ENCODE measurements at regions not wholly inside any gene's neighbourhood (a gene's known extent, or its start where the extent isn't known, plus 50 kb on each side); places are given as distances from the start of the nearest gene placed in this dataset.

GRCh38 chr2:106981491-106981890 lies 95.5 kb upstream of the ST6GAL2 start:
- DNase-seq = no peak

GRCh38 chr2:106982350-106982749 lies 96.4 kb upstream of the ST6GAL2 start:
- no peak for DNase-seq

DNA sequence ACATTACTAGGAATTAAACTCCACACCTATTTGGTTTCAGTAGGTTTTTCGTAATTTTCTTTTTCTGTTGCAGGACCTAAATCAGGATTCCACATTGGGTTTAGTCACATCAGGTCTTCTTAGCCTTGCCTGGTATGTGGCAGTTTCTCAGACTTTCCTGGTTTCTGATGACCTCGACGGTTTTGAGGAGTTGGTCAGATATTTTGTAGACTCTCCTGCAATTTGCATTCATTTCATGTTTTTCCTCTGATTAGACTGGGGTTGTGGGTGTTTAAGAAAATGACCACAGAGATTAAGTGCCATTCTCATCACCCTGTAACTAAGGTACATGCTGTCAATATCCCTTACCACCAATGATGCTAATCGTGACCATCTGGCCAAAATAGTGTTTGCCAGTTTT lies 97.3 kb upstream of the ST6GAL2 start:
- no peak for DNase-seq

- no peak for DNase-seq
These were observed 102.4 kb upstream of the ST6GAL2 start for GRCh38 chr2:106988361-106988760.

- DNase-seq = no peak
These were observed 104.3 kb upstream of the ST6GAL2 start for GRCh38 chr2:106990297-106990696.

DNA sequence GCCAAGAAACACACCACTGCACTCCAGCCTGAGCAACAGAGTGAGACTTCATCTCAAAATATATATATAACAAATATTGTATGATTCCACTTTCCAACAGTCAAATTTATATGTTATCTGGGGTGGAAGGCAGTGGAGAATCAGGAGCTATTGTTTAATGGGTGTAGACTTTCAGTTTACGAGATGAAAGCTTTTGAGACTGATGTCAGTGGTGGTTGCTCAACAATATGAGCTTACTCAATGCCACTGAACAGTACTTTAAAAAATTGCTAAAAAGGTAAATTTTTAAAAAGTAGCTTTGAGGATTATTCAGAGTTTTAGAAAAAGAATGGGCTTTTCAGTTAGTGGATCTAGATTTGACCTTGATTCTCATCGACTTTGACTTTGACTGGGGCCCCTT lies 105.9 kb upstream of the ST6GAL2 start:
- no peak for DNase-seq

DNA sequence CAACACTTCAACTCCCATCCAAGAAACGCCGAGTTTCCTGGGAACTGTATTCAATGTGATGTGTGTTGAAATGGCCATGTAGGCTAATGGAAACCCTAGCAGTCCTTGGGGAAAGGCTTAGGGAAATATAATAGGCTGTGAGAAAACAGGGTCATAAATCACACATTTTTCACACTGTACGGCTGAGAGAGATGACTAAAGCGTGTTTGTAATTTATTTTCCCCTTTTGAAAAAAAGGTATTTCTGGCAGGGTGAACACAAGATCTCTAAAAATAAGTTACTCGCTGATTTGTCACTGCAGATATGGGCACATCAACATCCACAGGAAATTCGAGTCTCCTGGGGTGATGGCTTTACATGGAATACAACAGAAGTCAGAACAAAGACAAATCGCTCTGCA lies 109.6 kb upstream of the ST6GAL2 start:
- DNase-seq = no peak

DNA sequence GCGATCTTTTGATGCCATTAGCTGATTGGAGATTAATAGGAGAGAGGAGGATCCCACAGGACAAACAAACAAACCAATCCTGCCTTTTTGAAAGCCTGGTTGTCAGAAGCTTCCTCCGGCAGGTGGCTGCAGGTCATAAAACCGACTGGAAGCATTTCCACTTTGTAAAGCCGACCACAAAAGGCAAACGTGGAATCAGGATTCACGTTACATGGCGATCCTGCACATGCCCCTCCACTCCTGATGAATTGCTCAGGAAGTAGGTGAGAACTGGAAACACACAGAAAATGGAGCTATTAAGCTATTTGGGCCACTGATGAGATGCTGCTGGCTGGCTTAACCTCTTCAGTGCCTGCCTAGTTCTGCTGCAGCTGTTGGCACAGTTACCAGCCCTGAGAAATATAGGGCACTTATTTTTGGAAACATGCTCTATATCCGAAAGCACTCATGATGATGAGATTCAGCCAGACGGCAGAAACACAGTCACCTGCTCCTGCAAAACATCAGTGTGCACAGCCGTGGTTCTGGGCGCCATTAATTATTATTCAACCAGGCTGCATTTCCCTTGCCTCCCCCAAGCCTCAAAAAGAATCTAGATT lies 110.3 kb upstream of the ST6GAL2 start:
- DNase-seq = no peak

GRCh38 chr2:106997204-106997603 lies 111.2 kb upstream of the ST6GAL2 start:
- no peak for DNase-seq

DNA sequence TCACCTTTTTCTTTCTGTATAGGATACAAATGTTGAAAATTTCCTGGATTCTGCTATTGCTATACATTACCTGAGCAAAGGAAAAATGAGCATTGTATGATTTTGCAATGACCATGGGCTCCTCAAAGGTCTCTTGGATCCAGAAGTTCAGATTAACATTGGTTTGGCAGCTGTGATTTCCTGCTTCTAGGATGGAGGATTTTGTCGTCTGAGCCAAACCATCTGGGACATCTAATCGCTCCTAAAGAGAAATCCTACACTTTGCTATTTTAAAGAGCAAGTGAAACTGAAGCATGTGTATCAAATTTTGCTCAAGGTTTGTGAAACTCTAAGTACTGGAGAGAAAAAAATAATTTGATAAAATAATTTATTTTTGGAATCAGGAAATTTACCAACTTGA lies 115.1 kb upstream of the ST6GAL2 start:
- no peak for DNase-seq

DNA sequence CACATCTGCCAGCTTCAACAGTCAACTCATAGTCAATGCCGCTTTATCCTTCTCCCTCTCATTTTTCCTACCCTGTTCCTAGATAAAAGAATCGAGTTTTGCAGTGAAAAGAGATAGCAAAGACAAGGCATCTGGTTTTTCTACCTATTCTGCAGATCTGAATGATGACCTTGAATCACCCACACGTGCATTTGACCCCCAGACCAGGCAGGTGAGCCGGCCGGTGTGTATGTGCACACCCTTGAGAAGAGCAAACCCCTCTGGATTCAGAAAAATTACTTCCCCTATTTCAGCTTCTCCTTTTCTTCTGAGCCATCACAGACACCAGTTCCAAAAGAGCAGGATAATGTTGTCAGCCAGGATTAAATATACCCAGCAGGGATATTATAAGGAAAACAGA lies 115.6 kb upstream of the ST6GAL2 start:
- DNase-seq = no peak

DNA sequence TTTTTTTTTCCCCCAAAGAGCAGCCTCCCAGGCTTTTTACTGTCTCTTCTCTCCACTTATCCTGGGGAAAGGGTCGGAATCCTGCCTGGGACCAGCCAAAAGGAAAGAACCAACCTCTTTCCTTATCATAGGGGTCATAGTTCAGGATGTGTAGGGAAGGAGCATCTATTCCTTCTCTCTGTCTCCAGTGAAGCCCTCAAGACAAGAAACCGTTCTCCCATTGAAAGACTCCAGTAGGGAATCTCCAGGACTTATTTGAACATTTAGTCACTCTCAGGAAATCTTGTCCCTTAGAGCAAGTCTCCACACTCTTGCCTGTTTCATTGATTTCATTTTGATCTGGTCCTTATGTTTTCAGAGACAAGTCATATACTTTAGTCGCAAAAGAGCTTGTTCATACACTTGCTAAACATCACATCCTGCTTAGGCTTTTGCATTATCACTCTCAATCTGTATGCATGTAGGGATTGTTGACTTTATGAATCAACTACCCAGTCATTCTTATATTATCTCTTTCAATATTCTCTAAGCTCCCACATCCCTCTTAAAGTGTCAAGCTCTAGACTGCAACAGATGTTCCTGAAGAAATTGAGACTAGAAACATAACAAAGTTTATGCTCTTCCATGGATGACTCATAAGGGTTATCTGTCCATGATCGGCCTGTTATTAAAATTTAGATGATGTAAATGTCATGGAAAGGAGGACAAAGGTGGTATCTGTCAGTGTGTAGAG lies 116.2 kb upstream of the ST6GAL2 start:
- no peak for DNase-seq

- no peak for DNase-seq
These were observed 116.8 kb upstream of the ST6GAL2 start for GRCh38 chr2:107002735-107003134.

DNA sequence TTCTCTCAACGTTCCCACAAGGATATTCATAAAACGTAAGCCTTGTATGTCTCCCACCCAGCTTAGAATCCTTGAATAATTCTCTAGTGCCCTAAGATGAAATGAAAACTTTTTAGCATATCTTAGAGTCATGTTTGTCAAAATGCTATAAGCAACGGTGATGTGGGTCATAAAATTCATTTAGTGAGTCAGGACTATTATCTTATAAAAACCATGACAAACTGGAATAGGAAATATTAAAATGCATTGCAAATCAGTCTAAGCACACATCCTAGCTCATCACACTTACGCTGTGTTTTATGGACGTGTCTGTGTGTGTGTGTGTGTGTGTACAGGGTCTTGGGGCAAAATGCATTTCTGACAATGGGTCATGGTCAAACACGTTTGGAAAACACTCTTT lies 119.9 kb upstream of the ST6GAL2 start:
- no peak for DNase-seq

GRCh38 chr2:107006836-107007235 lies 120.9 kb upstream of the ST6GAL2 start:
- no peak for DNase-seq

DNA sequence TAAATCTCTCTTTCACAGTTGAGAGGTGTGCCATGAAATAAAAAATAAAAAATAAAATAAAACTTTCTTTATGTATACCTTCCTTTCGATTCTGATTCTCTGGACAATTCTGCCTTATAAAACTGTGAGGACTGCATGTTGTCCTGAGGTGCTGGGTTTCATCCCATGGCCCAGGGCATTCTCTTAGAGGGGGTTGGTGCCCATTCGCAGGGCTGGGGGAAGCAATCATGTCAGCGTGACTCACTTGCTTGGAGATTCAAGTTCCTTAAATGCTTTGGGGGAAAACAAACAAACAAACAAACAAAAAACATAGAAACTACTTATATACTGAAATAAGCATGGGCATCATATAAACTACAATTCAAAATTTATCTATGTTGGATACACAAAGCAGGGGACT lies 122.0 kb upstream of the ST6GAL2 start:
- DNase-seq = no peak

DNA sequence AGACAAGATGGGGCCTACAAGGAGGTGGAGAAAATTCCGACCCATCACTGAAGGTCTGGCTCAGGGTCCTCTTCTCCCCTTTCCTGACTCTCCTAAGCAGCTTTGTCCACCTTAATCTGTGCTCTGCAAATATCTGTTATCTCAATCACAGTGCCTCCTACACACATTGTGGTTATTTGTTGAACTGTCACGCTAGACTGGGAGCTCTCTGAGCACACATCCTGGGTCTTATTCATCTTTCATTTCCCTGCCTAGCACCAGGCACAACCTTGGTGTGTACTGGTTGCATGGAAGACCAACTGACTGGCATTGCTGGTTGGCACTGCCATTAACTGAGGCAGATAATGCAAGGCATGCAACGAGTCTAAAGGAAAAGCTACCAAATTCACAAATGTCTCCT lies 122.9 kb upstream of the ST6GAL2 start:
- peak in 1 of 5 experiments; percentile 2 for DNase-seq

GRCh38 chr2:107009275-107009674 lies 123.3 kb upstream of the ST6GAL2 start:
- DNase-seq = no peak

- DNase-seq = no peak
These were observed 126.8 kb upstream of the ST6GAL2 start for GRCh38 chr2:107012714-107013306.

DNA sequence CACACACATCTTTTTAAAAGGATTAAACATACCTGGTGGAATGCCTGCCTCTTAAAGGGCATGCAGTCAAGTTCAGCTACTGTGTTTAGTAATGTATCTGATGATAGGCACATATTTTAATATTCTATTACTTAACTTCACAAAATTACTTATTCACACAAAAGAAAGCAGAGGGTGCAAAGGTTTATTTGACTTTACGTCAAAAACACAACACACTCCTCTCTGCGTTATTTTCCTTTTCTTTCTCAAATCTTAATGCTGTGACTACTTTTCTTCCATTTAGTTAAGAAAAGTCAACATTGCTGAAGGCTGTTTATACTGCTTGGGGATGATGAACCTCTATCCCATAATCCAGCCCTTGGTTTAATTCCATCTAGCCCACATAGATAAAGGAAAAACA lies 127.9 kb upstream of the ST6GAL2 start:
- no peak for DNase-seq

- DNase-seq = no peak
These were observed 132.4 kb upstream of the ST6GAL2 start for GRCh38 chr2:107018366-107018765.

GRCh38 chr2:107020392-107020791 lies 134.4 kb upstream of the ST6GAL2 start:
- DNase-seq = no peak

DNA sequence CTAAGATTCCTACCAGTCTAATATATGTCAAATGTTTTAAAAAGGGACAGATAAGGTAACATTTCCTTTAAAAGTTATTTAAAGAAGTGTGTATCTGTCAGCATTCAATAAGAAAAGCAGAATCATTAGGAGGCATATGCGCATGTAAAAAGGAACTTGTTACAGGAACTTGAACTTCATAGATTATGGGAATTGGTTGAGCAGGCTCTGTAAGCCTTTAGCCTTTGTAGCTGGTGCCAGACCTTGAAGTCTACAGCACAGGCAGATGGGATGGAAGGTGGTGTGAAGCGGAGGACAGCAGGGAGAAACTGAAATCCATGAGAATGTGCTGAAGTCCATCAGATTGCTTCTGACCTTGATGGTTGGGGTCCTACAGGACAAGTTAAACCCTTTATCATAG lies 138.3 kb upstream of the ST6GAL2 start:
- DNase-seq = no peak

GRCh38 chr2:107025291-107025857 lies 139.4 kb upstream of the ST6GAL2 start:
- DNase-seq = no peak

All from T-helper 2 cell (primary cell).